Neutrophil (primary cell): ENCODE measurements at regions not wholly inside any gene's neighbourhood (a gene's known extent, or its start where the extent isn't known, plus 50 kb on each side); places are given as distances from the start of the nearest gene placed in this dataset.

Experiments used
- H3K27ac ChIP-seq: fragments of 200-600 bp; sonication (generic); 2 replicates; pipeline ENCODE4 v1.5.1; 2016; ENCODE audit warnings: mild to moderate bottlenecking, moderate library complexity
- H3K27me3 ChIP-seq: fragments of 200-600 bp; sonication (generic); 2 replicates; pipeline ENCODE4 v1.6.0; 2016; ENCODE audit warnings: mild to moderate bottlenecking
- H3K36me3 ChIP-seq: fragments of 200-600 bp; sonication (generic); 2 replicates; pipeline ENCODE4 v1.5.1; 2017
- H3K4me1 ChIP-seq, 2 experiments: fragments of 200-600 bp in 1 of 2; sonication (generic) in 1 of 2; 1 replicate in 1 of 2; 2 replicates in 1 of 2; pipeline versions ENCODE4 v1.5.1 to v1.6.1; 2013 to 2016; ENCODE audit warnings: low read depth in 1 of 2, low read length in 1 of 2, mild to moderate bottlenecking in 1 of 2, moderate library complexity in 1 of 2; ENCODE audit not compliant: control insufficient read depth in 1 of 2, insufficient read depth in 1 of 2
- H3K4me3 ChIP-seq, 2 experiments: fragments of 200-600 bp in 1 of 2; sonication (generic) in 1 of 2; 1 replicate in 1 of 2; 2 replicates in 1 of 2; pipeline ENCODE4 v1.5.1; 2013 to 2016; ENCODE audit warnings: low read depth in 1 of 2, low read length in 1 of 2, mild to moderate bottlenecking in 1 of 2, moderate library complexity in 1 of 2
- H3K9me3 ChIP-seq: fragments of 200-600 bp; sonication (generic); 2 replicates; pipeline ENCODE4 v1.5.1; 2016
- TF ChIP-seq, protein P1 (sequence below): fragments of 200-600 bp; sonication (generic); IDR thresholded peaks from 2 replicates; pipeline ENCODE4 v1.5.1; 2016; ENCODE audit warnings: antibody characterized with exemption

DNA sequence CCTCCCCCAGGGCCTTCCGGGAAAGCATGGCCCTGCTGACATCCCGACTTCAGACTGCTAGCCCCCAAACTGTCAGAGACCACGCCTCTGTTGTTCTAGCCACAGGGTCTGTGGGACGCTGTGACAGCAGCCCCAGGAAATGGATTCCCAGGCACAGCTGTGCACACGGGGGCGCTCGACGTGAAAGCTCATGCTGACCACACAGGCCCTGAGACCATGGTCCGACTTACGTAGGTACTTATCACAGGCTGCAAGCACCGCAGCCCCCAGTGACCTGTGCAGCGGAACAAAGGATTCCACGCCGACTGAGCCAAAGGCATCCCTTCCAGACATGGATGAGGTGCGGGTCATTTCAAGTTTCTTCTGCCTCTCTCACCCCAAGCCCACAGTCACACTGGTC is 150.6 kb downstream of the CTTN start:
- no peaks in the 10 kb centered on the region for H3K4me1 ChIP-seq
- H3K4me3 ChIP-seq, result no peak overlapping the region
- TF ChIP-seq, protein P1, sequence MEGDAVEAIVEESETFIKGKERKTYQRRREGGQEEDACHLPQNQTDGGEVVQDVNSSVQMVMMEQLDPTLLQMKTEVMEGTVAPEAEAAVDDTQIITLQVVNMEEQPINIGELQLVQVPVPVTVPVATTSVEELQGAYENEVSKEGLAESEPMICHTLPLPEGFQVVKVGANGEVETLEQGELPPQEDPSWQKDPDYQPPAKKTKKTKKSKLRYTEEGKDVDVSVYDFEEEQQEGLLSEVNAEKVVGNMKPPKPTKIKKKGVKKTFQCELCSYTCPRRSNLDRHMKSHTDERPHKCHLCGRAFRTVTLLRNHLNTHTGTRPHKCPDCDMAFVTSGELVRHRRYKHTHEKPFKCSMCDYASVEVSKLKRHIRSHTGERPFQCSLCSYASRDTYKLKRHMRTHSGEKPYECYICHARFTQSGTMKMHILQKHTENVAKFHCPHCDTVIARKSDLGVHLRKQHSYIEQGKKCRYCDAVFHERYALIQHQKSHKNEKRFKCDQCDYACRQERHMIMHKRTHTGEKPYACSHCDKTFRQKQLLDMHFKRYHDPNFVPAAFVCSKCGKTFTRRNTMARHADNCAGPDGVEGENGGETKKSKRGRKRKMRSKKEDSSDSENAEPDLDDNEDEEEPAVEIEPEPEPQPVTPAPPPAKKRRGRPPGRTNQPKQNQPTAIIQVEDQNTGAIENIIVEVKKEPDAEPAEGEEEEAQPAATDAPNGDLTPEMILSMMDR, result no peak
- H3K27ac ChIP-seq, result no peak overlapping the region
- no peaks in the 10 kb centered on the region for H3K36me3 ChIP-seq
- no peaks in the 10 kb centered on the region for H3K27me3 ChIP-seq
- no peaks in the 10 kb centered on the region for H3K9me3 ChIP-seq

DNA sequence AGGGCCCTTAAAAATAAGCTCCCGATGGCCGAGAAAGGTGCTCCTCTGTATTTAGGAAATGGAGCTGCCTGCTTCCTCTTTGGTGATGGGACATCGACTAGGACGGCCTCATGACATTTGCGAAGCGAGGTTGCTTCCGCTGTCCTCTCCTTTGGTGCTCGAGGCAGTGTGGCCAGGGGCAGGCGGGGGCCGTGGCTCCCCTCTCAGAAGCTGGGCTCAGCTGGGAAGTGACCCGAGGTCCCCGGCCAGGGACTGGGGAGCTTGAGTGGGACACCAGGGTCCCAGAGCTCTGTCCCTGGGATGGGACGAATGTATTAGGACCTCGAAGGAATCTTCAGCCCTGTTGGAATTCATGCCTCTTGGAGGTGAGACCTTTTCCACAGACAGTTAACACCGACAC is 151.1 kb downstream of the CTTN start:
- Histone ChIP-seq H3K27me3 (no peaks in the 10 kb centered on the region), H3K4me3 (no peak overlapping the region), H3K4me1 (no peaks in the 10 kb centered on the region), H3K9me3 (no peaks in the 10 kb centered on the region), H3K27ac (no peak overlapping the region), H3K36me3 (no peaks in the 10 kb centered on the region)
- TF ChIP-seq, protein P1, result no peak

DNA sequence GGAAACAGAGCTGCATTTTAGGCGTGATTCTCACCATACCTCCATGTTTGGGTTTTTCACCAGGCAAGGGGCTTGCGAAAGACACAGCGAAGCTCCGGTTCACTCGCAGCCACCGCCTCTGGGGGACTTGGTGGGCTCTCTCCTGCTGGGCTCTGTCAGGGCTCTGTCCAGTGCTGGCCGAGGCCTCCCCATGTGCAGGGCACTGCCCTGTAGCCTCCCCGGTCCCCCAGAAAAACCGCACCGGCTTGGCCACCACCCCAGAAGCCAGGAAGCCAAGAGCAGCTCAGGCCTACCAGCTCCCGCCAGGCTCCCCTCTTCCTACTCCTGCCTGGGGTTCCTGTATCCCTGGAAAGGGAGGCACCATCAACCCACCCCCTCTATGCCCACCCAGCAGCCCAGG is 151.5 kb downstream of the CTTN start:
- H3K36me3 ChIP-seq, result no peaks in the 10 kb centered on the region
- H3K4me3 ChIP-seq, result no peak overlapping the region
- no peaks in the 10 kb centered on the region for H3K9me3 ChIP-seq
- TF ChIP-seq, protein P1, result no peak
- no peaks in the 10 kb centered on the region for H3K4me1 ChIP-seq
- no peak overlapping the region for H3K27ac ChIP-seq
- H3K27me3 ChIP-seq, result no peaks in the 10 kb centered on the region

DNA sequence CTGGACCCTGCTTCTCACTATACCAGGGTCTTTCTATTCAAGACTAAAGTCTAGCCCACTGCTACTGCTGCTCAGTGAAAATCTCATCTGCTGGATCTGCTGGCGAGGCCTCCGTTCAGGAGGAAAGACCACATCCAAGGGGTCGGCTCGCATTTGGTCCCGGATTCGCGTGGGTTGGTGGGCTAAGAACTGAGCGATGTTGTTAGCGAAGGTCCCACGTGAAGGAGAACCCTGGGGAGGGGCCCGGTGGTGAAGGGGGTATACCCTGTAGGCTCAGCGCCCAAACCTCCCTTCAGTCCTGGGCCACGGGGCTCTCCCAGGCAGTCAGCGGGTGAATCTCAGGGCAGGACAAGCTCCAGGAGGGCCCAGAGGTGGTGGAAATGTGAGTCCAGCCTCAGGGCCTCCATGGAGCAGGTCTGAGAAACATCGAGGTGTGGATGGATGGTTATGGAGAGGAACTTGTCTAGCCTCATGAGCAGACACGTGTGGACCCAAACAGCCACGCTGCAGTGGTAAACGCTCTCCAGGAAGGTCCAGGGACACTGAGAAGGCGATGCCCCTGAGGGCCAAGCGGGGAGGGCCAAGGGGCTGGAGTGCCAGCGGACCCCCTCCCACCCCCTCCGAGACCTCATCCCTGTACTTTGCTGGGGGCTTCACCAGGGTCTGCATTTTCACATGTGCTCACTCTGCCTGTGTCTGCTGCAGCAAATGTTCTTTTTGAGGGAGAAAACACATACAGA is 152.3 kb downstream of the CTTN start:
- Histone ChIP-seq H3K4me1 (no peaks in the 10 kb centered on the region), H3K36me3 (no peaks in the 10 kb centered on the region), H3K9me3 (no peaks in the 10 kb centered on the region), H3K4me3 (no peak overlapping the region), H3K27ac (no peak overlapping the region), H3K27me3 (no peaks in the 10 kb centered on the region)
- TF ChIP-seq, protein P1, result no peak

DNA sequence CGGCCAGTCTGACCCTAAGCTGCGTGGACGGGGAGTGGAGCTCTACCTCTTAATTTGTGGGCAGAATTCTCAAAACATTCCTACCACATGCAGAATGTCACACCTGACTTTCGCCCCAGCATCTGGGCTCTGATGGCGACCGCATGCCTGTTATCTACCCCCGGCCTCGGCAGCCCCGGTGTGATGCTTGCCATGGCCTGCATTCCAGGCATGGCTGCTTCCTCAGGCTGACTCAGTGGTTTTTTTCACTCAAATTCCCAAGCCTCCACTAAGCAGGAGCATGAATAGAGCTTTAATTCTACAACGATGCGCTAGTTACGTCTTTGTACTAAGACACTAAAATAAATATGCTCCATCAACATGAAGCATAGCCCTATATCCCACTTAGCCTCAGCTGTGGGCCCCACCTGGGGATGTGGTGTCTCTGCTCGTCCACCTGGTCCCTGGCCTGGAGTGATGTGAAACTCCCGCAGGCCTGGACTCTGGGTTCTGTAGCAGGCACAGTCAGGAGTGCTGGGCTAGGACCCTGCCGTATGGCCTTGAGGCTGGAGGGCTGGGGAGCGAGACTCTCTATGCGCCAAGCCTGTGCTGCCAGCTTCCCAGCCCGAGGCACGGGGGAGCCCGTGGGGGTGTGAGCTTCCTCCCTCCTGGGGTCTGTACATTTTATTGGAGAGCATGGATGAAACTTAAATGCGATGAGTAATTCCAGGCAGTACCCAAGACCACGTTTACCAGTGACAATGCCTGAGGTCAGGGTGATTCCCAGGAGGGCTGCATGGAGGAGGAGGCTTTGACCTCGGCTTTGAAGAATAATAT is 153.2 kb downstream of the CTTN start:
- Histone ChIP-seq H3K27ac (no peak overlapping the region), H3K4me1 (no peaks in the 10 kb centered on the region), H3K4me3 (no peak overlapping the region), H3K9me3 (no peaks in the 10 kb centered on the region), H3K27me3 (no peaks in the 10 kb centered on the region), H3K36me3 (no peaks in the 10 kb centered on the region)
- TF ChIP-seq, protein P1, result no peak
